Chondrocyte (in vitro differentiated cells): ENCODE measurements at regions not wholly inside any gene's neighbourhood (a gene's known extent, or its start where the extent isn't known, plus 50 kb on each side); places are given as distances from the start of the nearest gene placed in this dataset.

ENCODE experiments used
- DNase-seq: peaks from one replicate; pipeline ENCODE4 v3.0.0; 2021; ENCODE audit warnings: mixed read lengths, low spot score
- H3K27ac Mint-ChIP-seq: one replicate; pipeline ENCODE4 v1.8.0; 2021; ENCODE audit warnings: mild to moderate bottlenecking, moderate library complexity, mixed read lengths; ENCODE audit not compliant: unreplicated experiment
- H3K27me3 Mint-ChIP-seq: 2 replicates; pipeline ENCODE4 v1.8.0; 2021; ENCODE audit warnings: low read depth, mixed read lengths
- H3K36me3 Mint-ChIP-seq: 2 replicates; pipeline ENCODE4 v1.8.0; 2021; ENCODE audit warnings: low read depth, mixed read lengths
- H3K4me1 Mint-ChIP-seq: 2 replicates; pipeline ENCODE4 v1.8.0; 2021; ENCODE audit warnings: low read depth, mild to moderate bottlenecking, mixed read lengths
- H3K4me3 Mint-ChIP-seq: one replicate; pipeline ENCODE4 v1.8.0; 2021; ENCODE audit warnings: mild to moderate bottlenecking, moderate library complexity, mixed read lengths; ENCODE audit not compliant: unreplicated experiment
- H3K9me3 Mint-ChIP-seq: 2 replicates; pipeline ENCODE4 v1.8.0; 2021; ENCODE audit warnings: low read depth, mixed read lengths
- TF ChIP-seq, protein P1 (sequence below): fragments of 200-600 bp; sonication (generic); IDR thresholded peaks from 2 replicates; pipeline ENCODE4 v1.5.0; 2021; ENCODE audit warnings: antibody characterized with exemption, mild to moderate bottlenecking, moderate library complexity

DNA sequence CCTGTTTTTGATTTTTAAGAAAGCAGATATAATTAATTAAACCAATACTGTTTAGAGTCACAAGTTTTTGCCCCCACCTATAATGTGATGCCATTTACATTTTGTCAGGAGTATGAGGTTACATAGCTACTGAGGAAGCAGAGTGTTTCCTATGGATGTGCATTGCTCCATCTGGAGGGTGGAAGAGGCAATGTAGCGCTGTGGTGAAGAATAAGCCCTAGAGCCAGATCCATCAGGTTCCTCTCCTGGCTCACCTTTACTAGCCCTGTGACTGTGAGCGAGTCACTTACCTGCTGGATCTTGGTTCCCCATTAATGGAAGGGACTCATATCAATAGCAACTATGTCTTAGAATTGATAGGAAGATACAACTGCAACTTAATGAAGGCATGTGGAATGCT is 216.0 kb downstream of the GPAM start:
- TF ChIP-seq, protein P1, sequence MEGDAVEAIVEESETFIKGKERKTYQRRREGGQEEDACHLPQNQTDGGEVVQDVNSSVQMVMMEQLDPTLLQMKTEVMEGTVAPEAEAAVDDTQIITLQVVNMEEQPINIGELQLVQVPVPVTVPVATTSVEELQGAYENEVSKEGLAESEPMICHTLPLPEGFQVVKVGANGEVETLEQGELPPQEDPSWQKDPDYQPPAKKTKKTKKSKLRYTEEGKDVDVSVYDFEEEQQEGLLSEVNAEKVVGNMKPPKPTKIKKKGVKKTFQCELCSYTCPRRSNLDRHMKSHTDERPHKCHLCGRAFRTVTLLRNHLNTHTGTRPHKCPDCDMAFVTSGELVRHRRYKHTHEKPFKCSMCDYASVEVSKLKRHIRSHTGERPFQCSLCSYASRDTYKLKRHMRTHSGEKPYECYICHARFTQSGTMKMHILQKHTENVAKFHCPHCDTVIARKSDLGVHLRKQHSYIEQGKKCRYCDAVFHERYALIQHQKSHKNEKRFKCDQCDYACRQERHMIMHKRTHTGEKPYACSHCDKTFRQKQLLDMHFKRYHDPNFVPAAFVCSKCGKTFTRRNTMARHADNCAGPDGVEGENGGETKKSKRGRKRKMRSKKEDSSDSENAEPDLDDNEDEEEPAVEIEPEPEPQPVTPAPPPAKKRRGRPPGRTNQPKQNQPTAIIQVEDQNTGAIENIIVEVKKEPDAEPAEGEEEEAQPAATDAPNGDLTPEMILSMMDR = no peak
- Mint-ChIP-seq H3K27ac (no peak overlapping the region), H3K9me3 (peaks cover 10% of the 10 kb centered on the region), H3K4me1 (no peaks in the 10 kb centered on the region), H3K36me3 (no peaks in the 10 kb centered on the region), H3K4me3 (no peak overlapping the region), H3K27me3 (no peaks in the 10 kb centered on the region)
- DNase-seq = no peak

DNA sequence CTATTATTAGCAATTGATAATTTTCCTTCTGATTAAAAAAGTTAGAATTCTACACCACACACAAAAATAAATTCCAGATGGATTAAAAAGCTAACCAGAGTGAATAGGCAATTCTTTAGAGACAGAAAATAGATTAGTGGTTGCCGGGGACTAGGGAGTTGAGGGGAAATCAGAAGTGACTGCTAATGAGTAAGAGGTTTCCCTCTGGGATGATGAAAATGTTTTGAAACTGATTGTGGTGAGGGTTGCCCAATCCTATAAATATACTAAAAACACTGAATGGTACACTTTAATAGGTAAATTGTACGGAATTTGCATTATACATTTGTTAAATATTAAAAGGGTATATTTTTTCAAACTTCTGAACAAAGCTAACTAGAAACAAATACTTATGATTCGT is 214.9 kb downstream of the GPAM start:
- Mint-ChIP-seq H3K4me1 (no peaks in the 10 kb centered on the region), H3K4me3 (no peak overlapping the region), H3K27me3 (no peaks in the 10 kb centered on the region), H3K27ac (no peak overlapping the region), H3K9me3 (peaks cover 10% of the 10 kb centered on the region), H3K36me3 (no peaks in the 10 kb centered on the region)
- no peak for DNase-seq
- TF ChIP-seq, protein P1 = no peak

DNA sequence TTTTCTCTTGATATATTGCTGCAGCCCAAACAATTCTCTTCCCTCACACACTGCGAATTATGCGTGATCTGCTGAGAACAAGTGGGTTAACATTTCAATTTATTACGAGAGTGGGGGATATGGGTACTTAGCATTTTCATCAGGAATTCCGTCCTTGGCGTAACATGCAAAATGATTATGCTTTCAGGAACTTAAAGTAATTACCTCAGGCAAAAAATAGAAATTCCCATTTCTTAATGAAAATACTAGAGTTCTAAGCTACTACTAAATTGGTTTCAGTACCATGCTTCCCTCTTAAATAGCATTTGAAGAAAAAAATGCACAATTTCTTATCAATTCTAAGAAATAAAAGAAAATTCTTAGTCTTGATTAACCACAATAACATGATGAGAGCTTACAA is 213.5 kb downstream of the GPAM start:
- Mint-ChIP-seq H3K4me1 (no peaks in the 10 kb centered on the region), H3K9me3 (peaks cover 11% of the 10 kb centered on the region), H3K36me3 (no peaks in the 10 kb centered on the region), H3K27ac (no peak overlapping the region), H3K27me3 (no peaks in the 10 kb centered on the region), H3K4me3 (no peak overlapping the region)
- TF ChIP-seq, protein P1 = no peak
- DNase-seq = no peak

DNA sequence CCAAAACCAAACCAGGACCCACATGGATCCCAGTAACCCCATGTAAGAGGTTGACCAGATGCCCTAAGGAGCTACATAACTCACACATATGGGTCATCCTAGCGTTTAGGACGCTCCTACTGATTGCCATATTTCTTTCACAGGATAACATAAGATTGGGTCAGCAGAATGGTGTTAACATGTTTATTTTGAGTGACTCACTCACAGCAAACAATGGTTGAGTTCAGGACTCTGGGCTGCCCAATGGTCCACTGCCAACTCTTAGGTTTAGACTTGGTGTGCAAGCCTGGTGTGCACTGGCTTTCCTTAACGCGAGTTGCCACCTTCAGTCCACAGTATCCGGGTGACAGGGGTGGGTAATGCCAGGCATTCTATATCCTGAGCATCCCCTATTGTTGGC is 211.5 kb downstream of the GPAM start:
- H3K4me3 Mint-ChIP-seq = no peak overlapping the region
- DNase-seq = no peak
- no peaks in the 10 kb centered on the region for H3K4me1 Mint-ChIP-seq
- H3K36me3 Mint-ChIP-seq = no peaks in the 10 kb centered on the region
- TF ChIP-seq, protein P1 = no peak
- H3K27ac Mint-ChIP-seq = no peak overlapping the region
- H3K27me3 Mint-ChIP-seq = no peaks in the 10 kb centered on the region
- H3K9me3 Mint-ChIP-seq = peaks cover 6% of the 10 kb centered on the region

DNA sequence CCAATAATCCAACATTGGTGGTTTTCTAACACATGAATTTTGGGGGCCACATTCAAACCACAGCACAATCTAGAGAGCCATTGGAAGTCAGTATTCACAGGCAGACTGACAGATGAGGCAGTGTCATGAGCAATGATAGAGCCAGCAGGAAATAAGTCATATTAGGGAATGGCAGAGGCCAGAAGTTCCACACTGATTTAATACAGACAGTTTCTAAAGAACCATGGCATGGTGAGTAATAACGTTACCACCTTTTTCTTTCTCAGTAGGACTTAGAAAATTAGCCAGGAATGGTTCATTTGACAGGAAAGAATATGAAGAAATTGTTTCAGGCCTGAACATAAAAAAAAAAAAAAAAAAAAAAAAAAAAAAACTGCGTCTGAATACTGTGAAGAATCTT is 210.3 kb downstream of the GPAM start:
- Mint-ChIP-seq H3K27me3 (no peaks in the 10 kb centered on the region), H3K36me3 (no peaks in the 10 kb centered on the region), H3K27ac (no peak overlapping the region), H3K9me3 (peaks cover 6% of the 10 kb centered on the region), H3K4me3 (no peak overlapping the region), H3K4me1 (no peaks in the 10 kb centered on the region)
- TF ChIP-seq, protein P1 = no peak
- no peak for DNase-seq
